HAP-1 (cell line): ENCODE measurements at regions not wholly inside any gene's neighbourhood (a gene's known extent, or its start where the extent isn't known, plus 50 kb on each side); places are given as distances from the start of the nearest gene placed in this dataset.
"Not testable (repeated sequence)": the region's sequence is repeated elsewhere in the genome, so short reads cannot be mapped to it uniquely, and the experiment has no call there.

Experiments
- DNase-seq, 2 experiments: peaks; one replicate each; pipeline ENCODE4 v3.0.0-alpha.2; 2016 to 2020; ENCODE audit warnings: low spot score in 2 of 2
- H3K27me3 ChIP-seq: fragments of 250-450 bp; sonication (Bioruptor Pico); 2 replicates; pipeline ENCODE4 v1.5.1; 2020; ENCODE audit warnings: low read depth, mild to moderate bottlenecking, moderate library complexity
- H3K36me3 ChIP-seq: fragments of 250-450 bp; sonication (Bioruptor Pico); replicated peaks from 2 replicates; pipeline ENCODE4 v1.5.1; 2020; ENCODE audit warnings: mild to moderate bottlenecking
- H3K4me1 ChIP-seq: fragments of 250-450 bp; sonication (Bioruptor Pico); 2 replicates; pipeline ENCODE4 v1.5.1; 2020; ENCODE audit warnings: mild to moderate bottlenecking
- H3K4me3 ChIP-seq: fragments of 250-450 bp; sonication (Bioruptor Pico); 2 replicates; pipeline ENCODE4 v1.5.1; 2020; ENCODE audit warnings: mild to moderate bottlenecking, moderate library complexity
- H3K9me3 ChIP-seq: fragments of 250-450 bp; sonication (Bioruptor Pico); 2 replicates; pipeline ENCODE4 v1.5.1; 2020; ENCODE audit warnings: mild to moderate bottlenecking, moderate library complexity
- in situ Hi-C: fragments of 300-500 bp; cut with MboI; formaldehyde crosslinking; loops from 3 replicates; pipeline ENCODE4 v1.14.3; 2020; ENCODE audit warnings: low sequenced_read_pairs, inconsistent platforms, mixed read lengths

DNA sequence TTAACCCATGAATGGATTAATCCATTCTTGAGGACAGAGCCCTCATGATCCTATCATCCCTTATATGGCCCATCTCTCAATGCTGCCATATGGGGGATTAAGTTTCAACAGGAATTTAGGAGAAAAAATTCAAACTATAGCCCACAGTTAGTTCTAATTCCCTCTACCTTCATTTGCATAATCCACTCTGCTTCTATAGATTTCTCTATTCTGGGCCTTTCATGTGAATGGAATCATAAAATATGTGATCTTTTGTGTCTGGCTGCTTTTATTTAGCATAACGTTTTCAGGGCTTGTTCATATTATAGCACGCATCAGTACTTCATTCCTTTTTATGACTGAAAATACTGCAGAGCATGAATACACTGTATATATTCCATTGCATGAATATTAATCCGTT is 55.4 kb downstream of the CTSL start:
- Histone ChIP-seq H3K36me3 (no peaks in the 10 kb centered on the region), H3K4me3 (no peak overlapping the region), H3K9me3 (no peaks in the 10 kb centered on the region), H3K4me1 (peaks cover 12% of the 10 kb centered on the region), H3K27me3 (no peaks in the 10 kb centered on the region)
- in situ Hi-C loops = no loop called here
- peak in 1 of 2 experiments; percentile 91 for DNase-seq

DNA sequence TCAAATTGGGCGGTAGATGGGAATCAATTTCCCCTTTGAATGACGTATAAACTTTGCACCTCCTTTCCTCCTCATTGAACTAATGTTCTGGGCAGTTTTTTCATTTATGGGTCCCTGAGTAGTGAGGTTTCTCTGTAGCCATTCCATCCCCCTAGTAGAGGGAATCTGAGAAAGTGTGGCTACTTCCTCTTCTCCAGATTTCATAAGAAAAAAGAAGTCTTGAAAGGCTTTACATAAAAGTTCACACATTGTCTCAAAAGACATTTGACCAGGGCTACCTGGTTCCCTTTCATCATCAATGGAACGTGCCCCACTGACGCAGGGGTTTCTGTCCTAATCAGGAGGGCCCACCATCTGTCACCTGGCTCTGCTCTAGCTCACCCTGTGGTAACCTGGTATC is 57.3 kb downstream of the CTSL start:
- DNase-seq = no peak
- Histone ChIP-seq H3K4me1 (peaks cover 12% of the 10 kb centered on the region), H3K9me3 (no peaks in the 10 kb centered on the region), H3K36me3 (no peaks in the 10 kb centered on the region), H3K27me3 (no peaks in the 10 kb centered on the region), H3K4me3 (no peak overlapping the region)
- in situ Hi-C loops = no loop called here

GRCh38 chr9:87785315-87785970 is 59.5 kb downstream of the CTSL start:
- in situ Hi-C loops, H3K4me3 ChIP-seq, DNase-seq, H3K36me3 ChIP-seq, H3K9me3 ChIP-seq, H3K27me3 ChIP-seq: not testable (repeated sequence)
- H3K4me1 ChIP-seq = peaks cover 11% of the 10 kb centered on the region

- H3K4me3 ChIP-seq = no peak overlapping the region
- no peaks in the 10 kb centered on the region for H3K9me3 ChIP-seq
- H3K27me3 ChIP-seq = no peaks in the 10 kb centered on the region
- H3K4me1 ChIP-seq = peaks cover 4% of the 10 kb centered on the region; the same call in 1 of the 2 replicates
- in situ Hi-C loops = no loop called here
- no peaks in the 10 kb centered on the region for H3K36me3 ChIP-seq
- no peak for DNase-seq
These were observed 60.5 kb downstream of the CTSL start for GRCh38 chr9:87786423-87786822.

DNA sequence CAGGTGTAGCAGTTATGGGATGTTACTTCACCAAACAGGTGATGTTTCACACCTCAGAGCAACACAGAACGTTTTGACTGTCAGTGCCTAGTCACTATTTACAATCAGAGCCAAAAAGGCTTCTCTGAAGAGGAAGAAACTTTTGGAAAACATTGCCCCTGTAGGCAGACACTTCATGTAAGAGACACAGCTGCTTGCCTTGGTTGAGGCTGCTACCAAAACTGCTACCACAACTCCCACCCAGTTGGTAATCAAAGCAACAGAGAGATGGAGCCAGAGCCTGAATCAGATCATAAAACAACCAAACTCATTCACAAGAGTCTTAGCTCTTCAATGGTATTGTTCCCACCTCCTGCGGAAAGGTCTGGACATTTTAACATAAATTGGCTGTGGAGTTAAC is 61.0 kb downstream of the CTSL start:
- no peaks in the 10 kb centered on the region for H3K27me3 ChIP-seq
- H3K36me3 ChIP-seq = no peaks in the 10 kb centered on the region
- no peaks in the 10 kb centered on the region for H3K9me3 ChIP-seq
- DNase-seq = no peak
- H3K4me1 ChIP-seq = no peaks in the 10 kb centered on the region; the same call in 1 of the 2 replicates
- in situ Hi-C loops = no loop called here
- H3K4me3 ChIP-seq = no peak overlapping the region

- DNase-seq = no peak
- Histone ChIP-seq H3K27me3 (no peaks in the 10 kb centered on the region), H3K4me3 (no peak overlapping the region), H3K4me1 (no peaks in the 10 kb centered on the region), H3K36me3 (no peaks in the 10 kb centered on the region), H3K9me3 (no peaks in the 10 kb centered on the region)
- in situ Hi-C loops = no loop called here
These were observed 61.8 kb downstream of the CTSL start for GRCh38 chr9:87787735-87788134.

DNA sequence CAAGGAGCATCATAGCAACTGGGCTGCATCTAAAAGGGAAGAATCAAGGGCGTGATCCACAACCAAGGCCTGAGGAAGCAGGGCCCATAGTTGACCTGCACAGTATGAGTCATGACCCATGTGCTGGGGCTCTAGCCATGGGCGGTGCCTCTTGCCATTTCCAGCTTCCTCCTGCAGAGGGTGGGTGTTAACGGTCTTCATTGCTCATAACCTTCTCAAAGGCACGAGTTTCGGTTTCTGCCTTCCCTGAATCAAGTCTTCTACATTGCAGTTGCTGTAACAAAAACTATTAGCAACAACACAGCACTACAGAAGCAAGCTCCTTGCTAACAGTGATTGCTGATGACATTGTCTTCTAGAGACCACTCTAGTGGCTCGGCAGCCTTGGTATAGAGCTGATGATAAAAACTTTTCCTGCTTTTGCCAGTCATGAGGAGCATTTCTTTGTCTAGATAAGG is 66.9 kb downstream of the CTSL start:
- Histone ChIP-seq H3K4me3 (no peak overlapping the region), H3K9me3 (no peaks in the 10 kb centered on the region), H3K4me1 (peaks cover 2% of the 10 kb centered on the region; the same call in 1 of the 2 replicates), H3K27me3 (no peaks in the 10 kb centered on the region), H3K36me3 (no peaks in the 10 kb centered on the region)
- in situ Hi-C loops = no loop called here
- no peak for DNase-seq

GRCh38 chr9:87793292-87793691 is 67.4 kb downstream of the CTSL start:
- peaks cover 2% of the 10 kb centered on the region; the same call in 1 of the 2 replicates for H3K4me1 ChIP-seq
- H3K4me3 ChIP-seq = no peak overlapping the region
- H3K27me3 ChIP-seq = no peaks in the 10 kb centered on the region
- in situ Hi-C loops = no loop called here
- no peaks in the 10 kb centered on the region for H3K36me3 ChIP-seq
- DNase-seq = no peak
- no peaks in the 10 kb centered on the region for H3K9me3 ChIP-seq

- Histone ChIP-seq H3K4me3 (no peak overlapping the region), H3K9me3 (no peaks in the 10 kb centered on the region), H3K4me1 (peaks cover 2% of the 10 kb centered on the region; the same call in 1 of the 2 replicates), H3K27me3 (no peaks in the 10 kb centered on the region), H3K36me3 (no peaks in the 10 kb centered on the region)
- in situ Hi-C loops = no loop called here
- no peak for DNase-seq
These were observed 69.3 kb downstream of the CTSL start for GRCh38 chr9:87795178-87795577.

GRCh38 chr9:87796196-87796595 is 70.3 kb downstream of the CTSL start:
- in situ Hi-C loops = no loop called here
- Histone ChIP-seq H3K27me3 (no peaks in the 10 kb centered on the region), H3K4me3 (no peak overlapping the region), H3K36me3 (no peaks in the 10 kb centered on the region), H3K4me1 (peaks cover 2% of the 10 kb centered on the region; the same call in 1 of the 2 replicates), H3K9me3 (no peaks in the 10 kb centered on the region)
- DNase-seq = no peak

DNA sequence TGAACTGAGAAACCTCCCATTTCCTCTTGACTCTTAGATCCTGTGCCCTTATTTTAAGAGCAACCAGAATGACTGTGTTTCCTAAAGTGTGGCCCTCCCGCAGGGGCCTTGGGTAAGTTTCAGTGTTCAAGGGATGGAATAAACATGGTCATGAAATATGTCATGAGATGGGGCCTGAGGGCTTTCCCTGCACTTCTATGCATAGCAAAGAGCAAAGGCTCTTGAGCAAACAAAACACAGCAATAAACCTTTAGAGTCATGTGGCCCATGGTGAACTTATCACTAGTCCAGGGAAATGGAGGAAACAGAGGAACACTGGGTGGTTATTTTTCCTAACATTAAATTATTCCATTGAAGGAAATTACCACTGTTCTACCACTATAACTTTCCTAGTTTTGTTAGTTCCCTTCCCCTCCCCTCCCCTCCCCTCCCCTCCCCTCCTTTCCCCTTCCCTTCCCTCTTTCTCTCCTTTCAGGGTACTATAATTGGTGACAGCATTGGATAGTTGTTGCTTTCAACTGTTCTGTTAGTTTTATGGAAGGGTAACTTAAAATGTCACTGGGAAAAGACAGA is 72.4 kb downstream of the CTSL start:
- peaks cover 2% of the 10 kb centered on the region; the same call in 1 of the 2 replicates for H3K4me1 ChIP-seq
- H3K9me3 ChIP-seq = no peaks in the 10 kb centered on the region
- H3K36me3 ChIP-seq = no peaks in the 10 kb centered on the region
- H3K4me3 ChIP-seq = no peak overlapping the region
- in situ Hi-C loops = no loop called here
- peak in 1 of 2 experiments; percentile 16 for DNase-seq
- no peaks in the 10 kb centered on the region for H3K27me3 ChIP-seq

DNA sequence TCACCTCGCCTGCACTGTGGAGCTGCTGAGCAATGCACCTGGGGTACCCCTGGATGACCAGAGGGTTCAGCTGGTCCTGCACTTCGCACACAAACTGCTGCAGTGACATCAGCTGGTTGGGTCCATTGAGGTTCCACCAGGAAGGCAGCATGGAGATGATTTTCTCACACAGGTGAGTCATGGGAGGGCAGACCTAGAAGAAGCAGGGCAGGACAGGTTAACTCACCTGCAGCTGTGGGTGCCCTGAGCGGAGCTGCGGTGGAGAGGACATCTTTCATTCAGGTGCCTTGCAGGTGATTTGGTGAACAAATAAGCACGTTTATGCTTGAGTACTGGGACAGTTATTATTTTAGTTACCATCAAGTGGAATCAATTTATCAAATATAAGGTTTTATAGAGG is 73.6 kb downstream of the CTSL start:
- DNase-seq = no peak
- Histone ChIP-seq H3K9me3 (no peaks in the 10 kb centered on the region), H3K27me3 (no peaks in the 10 kb centered on the region), H3K4me1 (peaks cover 2% of the 10 kb centered on the region; the same call in 1 of the 2 replicates), H3K4me3 (no peak overlapping the region), H3K36me3 (no peaks in the 10 kb centered on the region)
- in situ Hi-C loops = no loop called here

GRCh38 chr9:87800456-87800855 is 74.5 kb downstream of the CTSL start:
- Histone ChIP-seq H3K4me3 (no peak overlapping the region), H3K36me3 (no peaks in the 10 kb centered on the region), H3K27me3 (no peaks in the 10 kb centered on the region), H3K4me1 (peaks cover 2% of the 10 kb centered on the region; the same call in 1 of the 2 replicates), H3K9me3 (no peaks in the 10 kb centered on the region)
- no peak for DNase-seq
- in situ Hi-C loops = loop anchor here (25.0 kb wide), 1 partner anchor 463 kb away; no protein-coding TSS in a partner anchor

- DNase-seq = no peak
- Histone ChIP-seq H3K36me3 (no peaks in the 10 kb centered on the region), H3K4me1 (peaks cover 2% of the 10 kb centered on the region; the same call in 1 of the 2 replicates), H3K27me3 (no peaks in the 10 kb centered on the region), H3K9me3 (no peaks in the 10 kb centered on the region), H3K4me3 (no peak overlapping the region)
- in situ Hi-C loops = loop anchor here (25.0 kb wide), 1 partner anchor 464 kb away; no protein-coding TSS in a partner anchor
These were observed 75.1 kb downstream of the CTSL start for GRCh38 chr9:87801013-87801412.
